Left kidney (tissue), 1 donor: ENCODE measurements at regions not wholly inside any gene's neighbourhood (a gene's known extent, or its start where the extent isn't known, plus 50 kb on each side); places are given as distances from the start of the nearest gene placed in this dataset.

Experiments used
- DNase-seq: peaks from one replicate; pipeline ENCODE4 v3.0.0-alpha.2; 2013

DNA sequence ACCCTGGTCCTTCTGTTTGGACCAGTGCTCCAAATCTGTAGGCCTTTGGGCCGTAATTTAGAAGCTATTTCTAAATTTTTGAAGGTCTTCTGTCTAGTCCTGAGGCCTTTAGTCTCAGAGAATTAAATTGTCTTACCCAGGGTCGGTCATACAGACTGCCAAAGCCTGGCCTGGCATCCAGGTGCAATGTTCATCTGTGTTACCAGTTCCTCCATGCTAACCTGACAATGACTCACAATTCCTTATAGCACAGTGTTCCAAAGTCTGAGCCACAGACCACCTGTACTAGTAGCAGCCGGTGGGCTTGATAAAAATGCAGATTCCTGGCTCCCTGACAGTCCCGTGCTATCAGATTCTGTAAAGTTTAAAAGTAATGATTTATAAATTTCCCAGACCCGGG is 77.7 kb upstream of the MAP4K3 start:
- no peak for DNase-seq

DNA sequence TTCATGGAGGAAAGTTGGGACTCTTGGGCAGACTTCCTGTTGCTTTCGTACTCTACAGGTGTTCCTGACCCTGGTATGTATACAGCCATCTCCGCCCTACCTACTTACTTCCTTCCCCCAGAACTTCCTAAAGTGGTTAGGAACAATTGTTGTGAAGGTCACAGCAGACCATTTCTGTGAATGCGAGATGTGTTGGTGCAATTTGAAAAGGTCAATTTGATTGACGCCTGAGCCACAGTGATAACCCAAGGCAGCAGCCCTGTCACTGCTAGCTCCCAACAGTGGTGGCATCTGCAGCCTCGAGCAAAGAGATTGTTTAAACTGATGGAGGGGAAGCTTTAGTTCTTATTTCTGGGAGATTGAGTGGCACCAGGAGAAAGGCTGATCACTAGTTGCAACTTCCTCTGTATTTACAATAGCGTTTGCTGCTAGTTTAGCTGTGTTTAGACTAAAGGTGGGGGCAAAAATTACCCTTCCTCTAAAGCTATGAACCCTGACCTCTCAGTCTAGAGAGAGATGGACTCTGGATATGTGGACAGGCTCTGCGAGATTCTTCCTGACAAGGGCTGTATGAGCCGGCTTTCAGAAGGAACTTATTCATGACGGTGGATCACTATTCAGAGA is 78.3 kb upstream of the MAP4K3 start:
- no peak for DNase-seq

DNA sequence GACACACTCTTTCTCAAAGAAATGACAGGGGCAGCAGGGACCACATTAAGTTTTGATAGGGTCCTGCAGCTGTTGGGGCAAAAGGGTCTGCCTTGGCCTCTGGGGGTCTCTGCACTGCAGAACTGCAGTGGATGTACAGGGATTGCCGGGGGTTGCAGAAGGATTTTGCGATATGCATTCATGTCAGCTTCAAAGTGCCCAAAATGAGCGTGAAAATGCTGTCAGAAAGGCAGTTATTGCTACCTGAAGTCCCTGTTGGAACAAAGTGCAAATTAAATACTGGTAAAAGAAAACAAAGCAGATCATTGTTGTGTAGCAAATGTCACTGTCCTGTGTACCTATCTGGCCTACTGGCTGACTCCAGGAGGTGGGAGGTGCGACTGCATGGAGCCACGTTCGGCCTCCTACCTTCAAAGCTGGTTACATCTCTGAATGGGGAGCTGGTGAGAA is 78.8 kb upstream of the MAP4K3 start:
- DNase-seq = no peak

DNA sequence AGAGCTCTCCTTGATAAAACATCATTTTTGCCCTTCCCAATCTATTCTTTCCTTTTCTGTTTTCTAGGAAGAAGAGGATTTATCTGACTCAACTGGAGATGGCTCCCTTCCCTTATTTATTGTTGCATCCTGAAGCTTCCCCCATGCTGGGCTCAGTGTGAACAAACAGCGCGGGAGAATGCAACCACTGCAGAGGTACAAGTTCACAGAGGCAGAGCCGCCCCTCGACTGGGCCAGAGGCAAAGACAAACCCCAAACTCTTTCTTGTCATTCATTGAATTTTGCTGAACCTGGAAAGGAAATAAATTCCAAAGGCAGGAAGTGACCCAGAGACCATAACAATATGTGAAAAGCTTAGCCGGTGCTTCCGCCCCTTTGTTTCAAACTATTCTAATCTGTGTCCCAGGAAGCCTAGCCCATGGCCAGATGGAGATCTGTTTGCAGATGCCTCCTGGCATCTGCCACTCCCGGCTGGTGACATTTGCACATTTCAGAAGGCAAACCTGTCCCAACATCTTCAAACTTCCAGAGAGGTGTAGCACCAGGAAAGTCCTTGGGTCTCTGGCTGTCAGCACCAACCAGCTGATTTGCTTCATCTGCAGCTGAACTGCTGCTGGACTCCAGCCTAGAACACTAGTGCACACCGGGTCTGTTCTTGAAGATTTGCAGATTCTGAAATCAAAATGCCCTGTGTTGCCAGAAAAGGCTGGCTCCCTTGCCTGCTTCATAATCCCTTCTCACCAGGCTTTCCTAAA is 79.4 kb upstream of the MAP4K3 start:
- DNase-seq = no peak

DNA sequence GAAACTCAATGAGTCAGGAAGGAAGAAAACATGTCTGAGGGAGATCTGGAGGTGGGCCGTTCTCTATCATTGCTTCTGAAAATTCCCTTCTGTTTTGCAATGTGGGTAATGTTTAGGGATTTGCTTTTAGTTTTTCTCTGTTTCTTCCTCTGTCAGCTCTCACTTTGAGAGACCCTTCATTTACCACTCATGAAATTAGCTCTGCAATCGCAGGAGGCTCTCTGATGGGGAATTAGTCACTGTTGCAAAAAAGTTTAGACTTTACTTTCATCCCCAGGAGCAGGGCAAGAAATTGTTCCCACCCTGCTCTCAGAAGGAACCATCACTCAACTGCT is 80.0 kb upstream of the MAP4K3 start:
- DNase-seq = no peak

DNA sequence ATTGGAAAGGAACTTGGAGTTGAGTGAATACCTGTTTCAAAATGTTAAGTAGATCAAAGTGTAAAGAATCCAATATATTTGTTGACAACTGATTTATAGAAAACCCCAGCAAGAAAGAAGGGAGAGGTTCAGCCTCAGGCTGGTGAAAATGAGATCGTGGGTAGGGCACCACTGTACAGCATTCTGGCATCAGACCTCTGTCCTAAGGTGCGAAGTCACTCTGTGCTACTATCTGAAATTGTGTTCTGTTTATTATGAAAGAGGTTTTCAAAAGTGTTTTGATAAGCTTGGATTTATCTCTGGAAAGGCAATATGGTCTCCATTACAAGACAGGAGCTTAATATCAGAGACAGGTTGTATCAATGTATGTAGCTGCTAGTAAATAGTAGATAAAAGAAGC is 80.5 kb upstream of the MAP4K3 start:
- no peak for DNase-seq

DNA sequence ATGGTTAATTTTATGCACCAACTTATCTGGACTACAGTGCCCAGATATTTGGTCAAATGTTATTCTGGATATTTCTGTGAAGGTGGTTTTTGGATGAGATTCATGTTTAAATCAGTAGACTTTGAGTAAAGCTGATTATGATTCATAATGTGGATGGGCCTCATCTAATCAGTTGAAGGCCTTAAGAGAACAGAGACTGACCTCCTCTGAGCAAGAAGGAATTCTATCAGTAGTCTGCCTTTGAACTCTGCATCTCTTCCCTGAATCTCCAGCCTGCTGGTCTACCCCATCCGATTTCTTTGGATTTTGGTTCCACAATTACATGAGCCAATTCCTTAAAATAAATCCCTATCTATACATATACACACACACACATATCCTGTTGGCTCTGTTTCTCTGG is 82.8 kb upstream of the MAP4K3 start:
- no peak for DNase-seq

DNA sequence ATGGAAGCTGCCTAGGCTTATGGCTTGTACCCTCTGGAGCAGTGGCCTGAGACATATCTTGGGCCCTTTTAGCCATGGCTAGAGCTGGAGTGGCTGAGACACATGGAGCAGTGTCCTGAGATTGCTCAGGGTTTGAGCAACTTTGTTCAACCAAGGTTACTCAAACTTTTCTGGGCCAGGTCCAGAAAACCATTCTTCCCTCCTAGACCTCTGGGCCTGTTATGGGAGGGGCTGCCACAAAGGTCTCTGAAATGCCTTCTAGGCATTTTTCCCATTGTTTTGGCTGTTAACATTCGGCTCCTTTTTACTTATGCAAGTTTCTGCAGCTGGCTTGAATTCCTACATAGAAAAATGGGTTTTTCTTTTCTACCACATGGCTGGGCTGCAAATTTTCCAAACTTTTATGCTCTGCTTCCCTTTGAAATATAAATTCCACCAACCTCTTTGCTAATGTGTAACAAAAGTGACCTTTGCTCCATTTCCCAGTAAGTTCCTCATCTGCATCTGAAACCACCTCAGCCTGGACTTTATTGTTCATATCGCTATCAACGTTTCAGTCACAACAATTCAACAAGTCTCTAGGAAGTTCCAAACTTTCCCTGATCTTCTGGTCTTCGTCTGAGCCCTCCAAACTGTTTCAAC is 84.9 kb upstream of the MAP4K3 start:
- no peak for DNase-seq

DNA sequence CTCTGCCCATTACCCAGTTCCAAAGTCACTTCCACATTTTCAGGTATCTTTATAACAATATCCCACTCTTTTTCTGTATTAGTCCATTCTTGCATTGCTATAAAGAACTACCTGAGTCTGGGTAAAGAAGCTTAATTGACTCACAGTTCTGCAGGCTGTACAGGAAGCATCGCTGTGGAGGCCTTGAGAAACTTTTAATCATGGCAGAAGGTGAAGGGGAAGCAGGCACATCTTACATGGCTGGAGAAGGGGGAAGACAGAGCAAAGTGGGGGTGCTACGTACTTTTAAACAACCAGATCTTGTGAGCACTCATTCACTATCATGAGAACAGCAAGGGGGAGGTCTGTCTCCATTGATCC is 85.4 kb upstream of the MAP4K3 start:
- DNase-seq = no peak

DNA sequence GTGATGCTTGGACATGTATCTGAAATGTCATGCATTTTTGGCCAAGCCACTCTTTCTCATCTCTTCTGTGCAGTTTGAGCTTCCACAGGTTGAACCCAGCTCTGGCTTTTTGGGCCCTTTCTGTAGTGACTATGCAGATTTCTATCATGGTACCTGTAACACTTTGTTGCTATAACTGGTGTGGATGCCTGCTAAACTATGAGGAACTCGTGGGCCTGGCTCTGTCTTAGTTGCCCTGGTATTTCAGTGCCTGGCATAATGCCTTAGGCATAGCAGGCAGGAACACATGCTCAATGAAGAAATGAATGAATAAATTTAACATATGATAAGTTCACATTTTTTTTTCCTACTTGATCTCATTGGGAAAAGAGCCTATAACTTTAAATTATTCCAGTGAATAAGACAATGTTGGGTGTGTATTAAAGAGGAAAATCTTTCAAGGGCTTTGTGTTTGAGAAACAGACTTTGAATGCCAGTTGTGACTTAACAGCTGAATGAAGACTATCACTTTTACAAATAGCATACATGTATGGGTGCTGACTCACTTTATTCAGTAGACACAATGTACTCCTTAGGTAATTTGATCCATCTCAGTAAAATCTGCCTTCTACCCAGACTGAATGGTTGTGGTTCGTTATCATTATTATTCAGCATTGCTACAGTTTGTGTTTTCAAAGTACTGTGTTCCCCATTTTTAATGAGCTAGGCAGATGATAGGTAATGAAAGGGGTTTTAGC is 86.4 kb upstream of the MAP4K3 start:
- DNase-seq = no peak

DNA sequence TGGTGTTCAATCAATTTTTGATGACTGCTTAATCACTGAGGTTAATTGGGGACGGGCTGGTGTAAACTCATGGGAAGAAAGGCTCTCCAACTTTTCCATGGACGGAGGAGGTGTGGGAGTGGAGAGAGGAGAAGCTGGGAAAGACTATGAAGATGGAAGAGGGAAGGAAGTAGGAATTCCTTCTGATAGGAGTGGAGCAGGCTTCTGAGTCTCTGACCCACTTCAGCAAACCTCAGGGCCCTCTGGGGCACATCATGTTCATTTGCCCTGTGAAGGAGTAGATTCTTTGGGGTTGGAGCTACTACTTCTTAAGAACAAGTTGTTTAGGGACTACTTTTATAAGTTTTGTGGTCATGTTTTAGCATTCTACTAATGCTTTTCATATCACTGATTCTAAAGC is 87.0 kb upstream of the MAP4K3 start:
- no peak for DNase-seq

DNA sequence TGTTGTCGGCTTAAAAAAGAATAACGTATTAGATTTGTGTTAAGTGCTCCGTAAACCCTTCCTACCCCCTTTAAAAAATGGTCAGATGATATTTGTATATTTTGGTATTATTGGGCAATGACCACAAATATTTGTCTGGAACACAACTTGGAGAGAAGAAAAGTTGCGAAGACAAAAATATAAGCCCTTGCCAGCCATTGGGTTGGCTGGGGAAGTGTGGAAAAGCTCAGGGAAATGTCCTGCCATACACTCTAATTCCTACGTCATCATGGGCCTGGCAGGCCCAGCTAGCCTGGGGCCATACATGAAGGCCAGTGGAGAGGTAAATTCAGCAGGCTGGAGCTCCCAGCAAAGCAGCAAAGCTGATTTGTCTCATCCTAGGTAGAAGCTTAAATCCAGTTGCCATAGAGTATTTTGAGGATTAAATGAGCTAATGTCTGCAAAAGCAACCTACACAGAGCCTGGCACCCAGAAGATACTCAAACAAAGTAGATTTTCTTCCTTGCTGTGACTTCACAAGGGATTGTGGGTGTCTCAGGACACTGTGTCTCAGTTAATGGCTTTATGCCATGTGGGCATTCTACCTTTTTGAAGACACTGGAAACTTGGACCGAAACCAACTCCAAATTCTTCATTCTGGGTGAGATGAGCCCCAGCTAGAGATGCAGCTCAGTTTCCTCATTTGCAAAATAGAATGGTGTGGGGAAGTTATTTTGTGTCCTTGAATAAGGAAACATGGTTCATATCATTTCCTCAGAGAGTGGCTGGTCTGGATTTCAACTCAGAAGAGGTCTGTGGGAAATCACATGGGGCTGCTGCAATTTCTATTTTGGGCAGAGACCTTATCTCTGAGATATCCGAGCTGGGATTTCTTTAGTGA is 87.9 kb upstream of the MAP4K3 start:
- DNase-seq = no peak

DNA sequence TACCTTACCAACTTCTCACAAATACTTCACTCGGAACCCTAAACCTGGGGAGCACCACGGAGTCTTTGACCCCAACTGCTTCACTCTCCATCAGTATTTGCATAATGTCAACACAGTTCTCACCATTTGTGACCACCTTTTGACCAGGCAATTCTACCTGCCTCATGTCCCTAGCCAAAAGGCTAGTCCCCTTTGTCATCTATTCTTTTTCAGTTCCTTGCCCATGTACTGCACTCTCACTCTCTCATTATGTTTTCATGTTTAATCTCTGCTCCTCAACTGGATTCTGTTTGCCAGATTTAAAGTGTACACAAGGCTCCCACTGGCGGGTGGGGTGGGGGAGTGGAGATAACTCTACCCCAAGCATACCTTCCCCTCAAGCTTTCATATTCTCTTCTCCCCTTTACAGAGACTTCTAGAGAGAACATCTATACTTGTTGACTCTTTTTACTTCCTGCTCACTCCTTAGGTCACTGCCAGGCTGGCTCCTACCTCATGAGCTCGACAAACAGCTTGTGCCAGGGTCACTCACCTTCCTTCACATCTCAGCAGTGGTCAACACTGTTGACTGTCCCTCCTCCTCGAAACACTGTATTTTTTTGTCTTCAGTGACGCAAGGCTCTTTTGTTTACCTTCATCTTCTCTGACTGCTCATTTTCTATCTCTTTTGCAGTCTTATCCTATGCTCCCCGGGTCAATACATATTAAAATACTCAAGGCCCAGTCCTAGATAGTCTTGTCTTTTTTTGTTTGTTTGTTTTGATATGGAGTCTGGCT is 88.7 kb upstream of the MAP4K3 start:
- no peak for DNase-seq

DNA sequence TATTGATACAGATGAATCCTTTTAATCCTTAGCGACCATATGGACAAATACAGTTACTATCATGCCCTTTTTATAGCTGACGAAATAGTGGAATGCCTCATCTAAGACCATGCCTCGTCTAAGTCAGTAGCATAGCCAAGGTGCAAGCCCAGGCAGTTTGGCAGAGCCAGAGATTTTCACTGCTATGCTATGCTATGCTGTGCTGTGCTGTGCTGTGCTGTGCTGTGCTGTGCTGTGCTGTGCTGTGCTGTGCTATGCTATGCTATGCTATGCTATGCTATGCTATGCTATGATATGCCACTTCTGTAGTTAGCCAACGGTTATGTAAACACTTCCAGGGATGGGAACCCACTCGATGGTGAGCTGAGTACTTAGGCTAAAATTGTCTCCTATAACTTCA is 91.6 kb upstream of the MAP4K3 start:
- DNase-seq = no peak

DNA sequence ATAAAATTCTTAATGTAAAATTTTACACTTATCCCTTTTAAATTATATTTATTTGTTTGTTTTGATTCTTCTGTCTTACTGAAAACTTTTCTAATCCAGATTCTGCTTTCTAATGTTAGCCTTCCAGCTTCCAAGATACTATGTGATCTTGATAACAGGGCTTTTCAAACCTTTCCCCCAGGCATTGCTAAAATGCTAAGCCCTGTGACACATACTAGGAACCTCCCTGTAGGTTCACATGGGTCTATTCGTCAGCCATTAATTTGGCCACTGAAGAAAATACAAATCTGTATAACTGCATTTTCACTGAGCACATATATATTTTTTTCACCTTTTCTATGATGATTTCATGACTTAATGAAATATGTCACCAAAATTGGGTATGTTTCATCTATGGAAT is 92.8 kb upstream of the MAP4K3 start:
- no peak for DNase-seq

DNA sequence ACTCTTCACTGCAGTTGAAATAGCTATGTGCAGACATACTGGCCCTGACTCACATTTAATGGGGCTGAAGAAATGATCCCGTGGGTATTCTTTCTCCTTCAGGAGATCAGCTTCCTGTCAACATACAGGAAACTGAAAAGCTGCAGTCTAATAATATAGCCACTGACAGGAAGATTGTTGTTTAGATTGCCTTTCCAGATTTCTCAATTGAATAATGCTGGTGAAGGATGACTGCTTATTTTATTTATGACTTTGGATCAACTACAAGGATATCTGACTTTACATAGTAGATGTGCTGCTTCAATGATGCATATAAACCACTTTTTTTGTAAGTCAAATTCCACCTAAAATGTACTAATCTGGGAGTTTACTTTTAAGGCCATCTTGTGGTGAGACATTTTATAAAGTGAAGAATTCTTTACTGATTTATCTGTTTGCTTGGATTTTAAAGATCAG is 93.4 kb upstream of the MAP4K3 start:
- no peak for DNase-seq

DNA sequence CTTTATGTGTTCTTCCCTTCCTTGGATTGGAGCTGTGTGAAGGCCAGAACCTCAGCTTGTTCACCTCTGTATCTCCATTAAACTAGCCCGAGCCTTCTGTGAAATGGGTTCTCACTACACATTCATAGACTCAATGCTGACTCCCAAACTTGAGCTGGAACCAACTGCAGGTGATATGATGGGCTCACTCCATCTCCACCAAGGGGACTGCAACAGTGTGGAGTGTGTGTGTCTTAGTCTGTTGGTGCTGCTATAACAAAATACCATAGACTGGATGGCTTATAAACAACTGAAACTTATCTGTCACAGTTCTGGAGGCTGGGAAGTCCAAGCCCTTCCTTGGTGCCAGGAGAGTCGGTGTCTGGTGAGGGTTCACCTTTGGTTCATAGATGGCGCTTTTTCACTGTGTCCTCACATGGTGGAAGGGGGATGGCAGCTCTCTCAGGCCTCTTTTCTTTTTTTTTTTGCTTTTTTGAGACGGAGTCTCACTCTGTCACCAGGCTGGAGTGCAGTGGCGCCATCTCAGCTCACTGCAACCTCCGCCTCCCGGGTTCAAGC is 94.2 kb upstream of the MAP4K3 start:
- DNase-seq = no peak

DNA sequence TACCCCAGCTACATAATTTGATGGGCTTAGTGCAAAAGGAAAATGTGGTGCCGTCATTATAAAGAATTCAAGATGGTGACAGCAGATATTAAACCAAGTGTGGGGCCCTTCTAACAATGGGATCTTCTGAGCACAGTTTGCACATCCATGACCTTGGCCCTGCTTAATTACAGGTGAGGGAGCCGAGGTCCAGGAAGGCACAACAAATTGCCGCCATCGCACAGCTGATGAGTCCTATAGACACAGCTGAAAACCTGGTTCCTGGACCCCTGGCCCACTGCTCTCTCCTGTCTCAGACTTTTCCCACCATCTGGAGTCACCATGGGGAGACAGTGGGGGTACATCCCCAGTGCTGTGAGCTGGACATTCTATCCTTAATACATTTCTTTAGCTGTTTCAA is 95.8 kb upstream of the MAP4K3 start:
- no peak for DNase-seq

DNA sequence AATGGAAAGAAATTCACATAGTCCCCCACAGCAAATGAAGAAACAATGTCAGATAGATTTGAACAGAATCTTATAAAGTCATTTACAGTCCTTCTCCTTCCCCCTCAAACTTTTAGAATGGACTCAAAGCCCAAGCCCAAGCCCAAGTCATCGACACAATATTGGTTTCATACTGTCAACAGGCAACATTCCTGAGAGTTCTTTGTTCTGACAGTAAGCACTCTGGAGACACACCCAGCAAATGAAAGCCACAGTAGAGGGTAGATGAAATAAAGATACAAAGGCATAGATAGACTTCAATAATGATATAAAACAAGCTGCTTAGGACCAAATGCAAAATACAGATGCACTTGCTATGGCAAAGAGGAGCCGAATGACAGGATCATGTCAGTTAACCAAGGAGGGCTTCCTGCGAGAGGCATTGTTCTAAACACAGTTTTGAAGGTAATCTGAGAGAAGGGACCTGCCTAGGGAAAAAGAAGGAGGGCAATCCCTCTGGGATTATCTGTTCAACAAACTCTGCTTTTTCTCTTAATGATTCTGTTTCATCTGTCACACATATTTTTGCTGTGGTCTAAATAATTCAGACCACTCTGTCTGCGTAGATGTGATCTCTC is 97.1 kb upstream of the MAP4K3 start:
- DNase-seq = no peak

DNA sequence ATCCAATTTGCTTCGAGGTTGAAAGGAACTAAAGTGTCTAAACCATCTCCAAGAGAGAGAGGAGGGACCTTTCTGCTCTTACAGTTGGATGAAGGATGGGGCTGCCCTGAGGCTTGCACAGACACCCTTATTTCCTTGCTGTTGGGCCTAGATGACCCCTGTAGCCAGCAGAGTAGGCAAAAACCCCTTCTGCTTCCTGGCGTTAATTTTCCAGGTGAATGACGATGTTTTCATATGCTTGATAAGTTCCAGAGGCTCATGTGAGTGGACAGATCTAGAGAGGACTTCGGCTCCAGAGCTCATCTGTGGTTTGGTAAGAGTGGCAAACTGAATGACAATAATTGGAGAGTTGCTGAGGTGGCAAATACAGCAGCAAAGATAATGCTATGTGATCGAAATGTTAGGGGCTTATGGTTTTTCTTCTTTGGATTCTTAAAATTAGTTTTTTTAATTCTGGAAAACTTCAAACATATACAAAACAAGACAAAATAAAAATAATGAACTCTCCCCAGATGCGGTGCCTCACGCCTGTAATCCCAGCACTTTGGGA is 98.6 kb upstream of the MAP4K3 start:
- no peak for DNase-seq
